Vagina (tissue), 2 donors: ENCODE measurements at regions not wholly inside any gene's neighbourhood (a gene's known extent, or its start where the extent isn't known, plus 50 kb on each side); places are given as distances from the start of the nearest gene placed in this dataset.

Source experiments
- DNase-seq, 2 donors: peaks; one replicate each; pipeline ENCODE4 v3.0.0-alpha.2; 2017; ENCODE audit errors: extremely low spot score in 2 of 2
- H3K27ac ChIP-seq: fragments of 200-600 bp; sonication (generic); one replicate; pipeline ENCODE4 v1.5.1; 2019
- H3K27me3 ChIP-seq: fragments of 200-600 bp; sonication (generic); one replicate; pipeline ENCODE4 v1.5.1; 2019
- H3K36me3 ChIP-seq, 2 donors: fragments of 200-600 bp; sonication (generic); one replicate each; pipeline ENCODE4 v1.5.1; 2017 to 2019
- H3K4me1 ChIP-seq: fragments of 200-600 bp; sonication (generic); one replicate; pipeline ENCODE4 v1.5.1; 2019
- H3K4me3 ChIP-seq, 2 donors: fragments of 200-600 bp; sonication (generic); 1 replicate in 1 of 2; 2 replicates in 1 of 2; pipeline ENCODE4 v1.5.1; 2016 to 2019
- H3K9me3 ChIP-seq: fragments of 200-600 bp; sonication (generic); one replicate; pipeline ENCODE4 v1.5.1; 2019
- POLR2A ChIP-seq, 2 donors: fragments of 450-650 bp; IDR thresholded peaks; one replicate each; pipeline ENCODE4 v1.6.1; 2017; ENCODE audit warnings: antibody characterized with exemption in 2 of 2, mild to moderate bottlenecking in 2 of 2, moderate library complexity in 2 of 2
- POLR2AphosphoS5 ChIP-seq, 2 donors: sonication (generic); formaldehyde crosslinking; IDR thresholded peaks; one replicate each; pipeline ENCODE4 v1.9.0; 2017; ENCODE audit warnings: antibody characterized with exemption in 2 of 2, mild to moderate bottlenecking in 2 of 2, low read depth in 1 of 2; ENCODE audit not compliant: insufficient read depth in 1 of 2
- intact Hi-C: fragments of 100-400 bp; cut with DNase I; formaldehyde crosslinking; loops from one replicate; pipeline ENCODE4 v1.15.1; 2023
- TF ChIP-seq, protein P1 (sequence below), 3 experiments: fragments of 450-650 bp in 2 of 3; fragments of 200-600 bp in 1 of 3; sonication (generic) in 1 of 3; IDR thresholded peaks; one replicate each; pipeline ENCODE4 v1.5.1; 2017 to 2019; ENCODE audit warnings: antibody characterized with exemption in 3 of 3, mild to moderate bottlenecking in 2 of 3, moderate library complexity in 2 of 3

- Histone ChIP-seq H3K4me3 (no peak overlapping the region), H3K27me3 (no peaks in the 10 kb centered on the region), H3K27ac (no peak overlapping the region), H3K9me3 (no peaks in the 10 kb centered on the region), H3K36me3 (no peaks in the 10 kb centered on the region), H3K4me1 (no peaks in the 10 kb centered on the region)
- DNase-seq: no peak
- intact Hi-C loops: no loop called here
- TF ChIP-seq POLR2A (IDR thresholded peaks at IDR 0.05) (no peak), POLR2AphosphoS5 (IDR thresholded peaks at IDR 0.05; ENCODE audit: insufficient read depth in 1 of 2, low read depth in 1 of 2) (no peak)
- TF ChIP-seq, protein P1, sequence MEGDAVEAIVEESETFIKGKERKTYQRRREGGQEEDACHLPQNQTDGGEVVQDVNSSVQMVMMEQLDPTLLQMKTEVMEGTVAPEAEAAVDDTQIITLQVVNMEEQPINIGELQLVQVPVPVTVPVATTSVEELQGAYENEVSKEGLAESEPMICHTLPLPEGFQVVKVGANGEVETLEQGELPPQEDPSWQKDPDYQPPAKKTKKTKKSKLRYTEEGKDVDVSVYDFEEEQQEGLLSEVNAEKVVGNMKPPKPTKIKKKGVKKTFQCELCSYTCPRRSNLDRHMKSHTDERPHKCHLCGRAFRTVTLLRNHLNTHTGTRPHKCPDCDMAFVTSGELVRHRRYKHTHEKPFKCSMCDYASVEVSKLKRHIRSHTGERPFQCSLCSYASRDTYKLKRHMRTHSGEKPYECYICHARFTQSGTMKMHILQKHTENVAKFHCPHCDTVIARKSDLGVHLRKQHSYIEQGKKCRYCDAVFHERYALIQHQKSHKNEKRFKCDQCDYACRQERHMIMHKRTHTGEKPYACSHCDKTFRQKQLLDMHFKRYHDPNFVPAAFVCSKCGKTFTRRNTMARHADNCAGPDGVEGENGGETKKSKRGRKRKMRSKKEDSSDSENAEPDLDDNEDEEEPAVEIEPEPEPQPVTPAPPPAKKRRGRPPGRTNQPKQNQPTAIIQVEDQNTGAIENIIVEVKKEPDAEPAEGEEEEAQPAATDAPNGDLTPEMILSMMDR (IDR thresholded peaks at IDR 0.05): no peak
Measured at GRCh38 chr12:127942981-127943380, 324.0 kb upstream of the TMEM132C start.

DNA sequence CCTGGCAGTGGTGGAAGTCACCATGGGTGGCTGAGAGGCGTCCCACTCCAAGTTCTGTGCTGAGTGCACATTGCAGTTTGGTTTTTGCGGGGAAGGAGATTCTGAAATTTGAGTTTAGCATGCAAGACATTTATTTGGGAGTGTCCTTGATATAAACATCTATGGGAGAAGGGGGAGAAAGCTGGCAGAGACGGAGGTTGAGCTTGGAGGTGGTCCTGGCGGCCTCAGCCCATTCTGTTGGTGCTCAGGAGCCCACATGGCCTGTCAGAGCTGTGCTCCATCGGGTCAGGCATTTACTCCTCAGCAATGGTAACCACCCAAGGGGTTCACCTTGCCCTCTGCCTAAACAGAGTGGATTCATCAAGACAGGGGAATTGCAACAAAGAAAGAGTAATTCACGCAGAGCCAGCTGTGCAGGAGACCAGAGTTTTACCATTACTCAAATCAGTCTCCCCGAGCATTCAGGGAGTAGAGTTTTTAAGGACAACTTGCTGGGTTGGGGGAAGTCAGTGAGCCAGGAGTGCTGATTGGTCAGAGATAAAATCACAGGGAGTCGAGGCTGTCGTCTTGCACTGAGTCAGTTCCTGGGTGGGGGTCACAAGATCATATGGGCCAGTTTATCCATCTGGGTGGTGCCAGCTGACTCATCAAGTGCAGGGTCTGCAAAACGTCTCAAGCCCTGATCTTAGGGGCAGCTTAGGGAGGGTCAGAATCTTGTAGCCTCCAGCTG is 323.3 kb upstream of the TMEM132C start:
- Histone ChIP-seq H3K4me1 (no peaks in the 10 kb centered on the region), H3K27me3 (no peaks in the 10 kb centered on the region), H3K9me3 (no peaks in the 10 kb centered on the region), H3K27ac (no peak overlapping the region), H3K4me3 (no peak overlapping the region), H3K36me3 (no peaks in the 10 kb centered on the region)
- no peak for DNase-seq
- no peak for TF ChIP-seq POLR2A (IDR thresholded peaks at IDR 0.05)
- intact Hi-C loops: no loop called here

- no peak overlapping the region for H3K27ac ChIP-seq
- DNase-seq: no peak
- H3K4me3 ChIP-seq: no peak overlapping the region
- no peak for TF ChIP-seq POLR2AphosphoS5 (IDR thresholded peaks at IDR 0.05; ENCODE audit: insufficient read depth in 1 of 2, low read depth in 1 of 2)
- no peak for TF ChIP-seq POLR2A (IDR thresholded peaks at IDR 0.05)
- H3K4me1 ChIP-seq: no peaks in the 10 kb centered on the region
- no peaks in the 10 kb centered on the region for H3K36me3 ChIP-seq
- no peaks in the 10 kb centered on the region for H3K27me3 ChIP-seq
- no peaks in the 10 kb centered on the region for H3K9me3 ChIP-seq
- intact Hi-C loops: no loop called here
Measured at GRCh38 chr12:127944211-127944899, 322.6 kb upstream of the TMEM132C start.

GRCh38 chr12:127957001-127957660 is 309.8 kb upstream of the TMEM132C start:
- no peaks in the 10 kb centered on the region for H3K9me3 ChIP-seq
- no peak for DNase-seq
- no peak for TF ChIP-seq POLR2AphosphoS5 (IDR thresholded peaks at IDR 0.05; ENCODE audit: insufficient read depth in 1 of 2, low read depth in 1 of 2)
- TF ChIP-seq POLR2A (IDR thresholded peaks at IDR 0.05): no peak
- TF ChIP-seq, protein P1 (IDR thresholded peaks at IDR 0.05): no peak
- no peaks in the 10 kb centered on the region for H3K36me3 ChIP-seq
- intact Hi-C loops: no loop called here
- H3K4me1 ChIP-seq: no peaks in the 10 kb centered on the region
- H3K27me3 ChIP-seq: no peaks in the 10 kb centered on the region
- H3K27ac ChIP-seq: no peak overlapping the region
- H3K4me3 ChIP-seq: no peak overlapping the region

GRCh38 chr12:127962303-127962702 is 304.7 kb upstream of the TMEM132C start:
- intact Hi-C loops: no loop called here

More at GRCh38 chr12:127962303-127962702, 304.7 kb upstream of the TMEM132C start:
- DNase-seq: no peak
- TF ChIP-seq POLR2A (IDR thresholded peaks at IDR 0.05): no peak
- TF ChIP-seq, protein P1 (IDR thresholded peaks at IDR 0.05): no peak
- TF ChIP-seq POLR2AphosphoS5 (IDR thresholded peaks at IDR 0.05; ENCODE audit: insufficient read depth in 1 of 2, low read depth in 1 of 2): no peak
- Histone ChIP-seq H3K4me1 (no peaks in the 10 kb centered on the region), H3K4me3 (no peak overlapping the region), H3K9me3 (no peaks in the 10 kb centered on the region), H3K27me3 (no peaks in the 10 kb centered on the region), H3K27ac (no peak overlapping the region), H3K36me3 (no peaks in the 10 kb centered on the region)
